DMS53 (cell line): ENCODE measurements at regions not wholly inside any gene's neighbourhood (a gene's known extent, or its start where the extent isn't known, plus 50 kb on each side); places are given as distances from the start of the nearest gene placed in this dataset.
A peak's percentile ranks its signal among the peaks of the same experiment; 100 is the strongest.
"Not testable (repeated sequence)": the region's sequence is repeated elsewhere in the genome, so short reads cannot be mapped to it uniquely, and the experiment has no call there.

Experiments used
- DNase-seq: peaks from one replicate; lab custom pipeline; 2025; lab: John Stamatoyannopoulos, UW

- no peak for DNase-seq
Measured at GRCh38 chr10:35854661-35855060, 212.6 kb upstream of the FZD8 start.

GRCh38 chr10:35852721-35853120, 210.6 kb upstream of the FZD8 start:
- no peak for DNase-seq

GRCh38 chr10:35848412-35848811, 206.3 kb upstream of the FZD8 start:
- DNase-seq, result no peak

GRCh38 chr10:35844686-35845085, 202.6 kb upstream of the FZD8 start:
- DNase-seq, result no peak

GRCh38 chr10:35843524-35844181, 201.6 kb upstream of the FZD8 start:
- DNase-seq, result no peak

GRCh38 chr10:35838054-35838453, 196.0 kb upstream of the FZD8 start:
- no peak for DNase-seq

GRCh38 chr10:35835545-35835944, 193.4 kb upstream of the FZD8 start:
- no peak for DNase-seq

- no peak for DNase-seq
Measured at GRCh38 chr10:35834877-35835494, 192.9 kb upstream of the FZD8 start.

GRCh38 chr10:35827783-35828182, 185.7 kb upstream of the FZD8 start:
- DNase-seq, result no peak

- no peak for DNase-seq
Measured at GRCh38 chr10:35824704-35825103, 182.6 kb upstream of the FZD8 start.

- peak; percentile 4 for DNase-seq
Measured at GRCh38 chr10:35822316-35822715, 180.2 kb upstream of the FZD8 start.

- no peak for DNase-seq
Measured at GRCh38 chr10:35821339-35821911, 179.3 kb upstream of the FZD8 start.

GRCh38 chr10:35819736-35820135, 177.6 kb upstream of the FZD8 start:
- DNase-seq, result no peak

GRCh38 chr10:35819011-35819410, 176.9 kb upstream of the FZD8 start:
- DNase-seq, result no peak

GRCh38 chr10:35817109-35817508, 175.0 kb upstream of the FZD8 start:
- not testable (repeated sequence) for DNase-seq

GRCh38 chr10:35813219-35813618, 171.1 kb upstream of the FZD8 start:
- no peak for DNase-seq

- DNase-seq, result no peak
Measured at GRCh38 chr10:35808344-35808743, 166.2 kb upstream of the FZD8 start.

GRCh38 chr10:35803046-35803445, 160.9 kb upstream of the FZD8 start:
- no peak for DNase-seq

GRCh38 chr10:35797187-35797586, 155.1 kb upstream of the FZD8 start:
- DNase-seq, result no peak

- no peak for DNase-seq
Measured at GRCh38 chr10:35795131-35795824, 153.2 kb upstream of the FZD8 start.

GRCh38 chr10:35794703-35795102, 152.6 kb upstream of the FZD8 start:
- no peak for DNase-seq

GRCh38 chr10:35792291-35792690, 150.2 kb upstream of the FZD8 start:
- DNase-seq, result no peak

GRCh38 chr10:35789996-35790395, 147.9 kb upstream of the FZD8 start:
- no peak for DNase-seq
